ENCODE measurements at regions not wholly inside any gene's neighbourhood (a gene's known extent, or its start where the extent isn't known, plus 50 kb on each side); places are given as distances from the start of the nearest gene placed in this dataset.

DNA sequence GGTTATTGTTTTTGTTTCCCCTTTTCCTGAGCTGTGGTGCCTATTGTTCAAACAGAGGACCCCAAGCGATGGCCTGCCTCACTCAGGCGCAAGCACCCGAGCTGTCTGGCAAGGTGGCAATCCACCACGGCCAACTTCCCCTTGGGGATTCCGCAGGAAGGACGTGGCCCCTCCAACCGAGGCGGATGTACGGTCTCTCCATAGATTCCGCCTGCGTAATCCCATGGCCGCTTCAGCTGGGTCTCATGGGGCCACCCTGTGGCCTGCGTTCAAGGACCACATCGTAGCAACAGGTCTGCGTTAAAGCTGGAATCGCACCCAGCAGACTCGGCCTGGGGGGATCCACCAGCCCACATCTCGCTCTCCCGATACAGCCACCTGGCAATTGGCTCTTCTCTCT is 79.9 kb downstream of the CEBPB start:
- no peak for TF ChIP-seq YY1 (IDR thresholded peaks at IDR 0.05; ENCODE audit: insufficient read depth, insufficient read length)
- TF ChIP-seq SUZ12 (IDR thresholded peaks at IDR 0.05; ENCODE audit: extremely low read depth, insufficient read depth, insufficient read length) = no peak

Data from NT2/D1 (cell line).